HEK293T (cell line): ENCODE measurements at regions not wholly inside any gene's neighbourhood (a gene's known extent, or its start where the extent isn't known, plus 50 kb on each side); places are given as distances from the start of the nearest gene placed in this dataset.
"Not testable (repeated sequence)": the region's sequence is repeated elsewhere in the genome, so short reads cannot be mapped to it uniquely, and the experiment has no call there.

Source experiments
- CTCF ChIA-PET: fragments of 350-600 bp; formaldehyde crosslinking; extraction: SDS; loops from one replicate; lab custom pipeline; 2021; ENCODE audit warnings: antibody characterized with exemption, inconsistent platforms; lab: Yijun Ruan, JAX
- POLR2A ChIA-PET: fragments of 350-600 bp; formaldehyde crosslinking; extraction: SDS; loops from one replicate; lab custom pipeline; 2020; ENCODE audit warnings: antibody characterized with exemption, inconsistent platforms; lab: Yijun Ruan, JAX
- DNase-seq: peaks from one replicate; pipeline ENCODE4 v3.0.0; 2012; ENCODE audit warnings: mixed read lengths; ENCODE audit errors: extremely low spot score
- ARNT ChIP-seq: fragments of 450-650 bp; IDR thresholded peaks from 2 replicates; pipeline ENCODE4 v1.6.1; 2017; ENCODE audit warnings: mild to moderate bottlenecking
- BHLHE40 ChIP-seq: fragments of 450-650 bp; IDR thresholded peaks from 2 replicates; pipeline ENCODE4 v1.6.1; 2016; ENCODE audit warnings: mild to moderate bottlenecking, moderate library complexity, borderline replicate concordance
- CTBP1 ChIP-seq: fragments of 450-650 bp; IDR thresholded peaks from 2 replicates; pipeline ENCODE4 v1.6.1; 2016; ENCODE audit warnings: borderline replicate concordance
- ELF4 ChIP-seq: fragments of 450-650 bp; IDR thresholded peaks from 2 replicates; pipeline ENCODE4 v1.6.1; 2017; ENCODE audit warnings: antibody characterized with exemption
- FOXA1 ChIP-seq: fragments of 450-650 bp; IDR thresholded peaks from 2 replicates; pipeline ENCODE4 v1.6.1; 2016; ENCODE audit warnings: mild to moderate bottlenecking
- FOXK2 ChIP-seq: fragments of 450-650 bp; IDR thresholded peaks from 2 replicates; pipeline ENCODE4 v1.6.1; 2016; ENCODE audit warnings: mild to moderate bottlenecking
- FOXM1 ChIP-seq: fragments of 450-650 bp; IDR thresholded peaks from 2 replicates; pipeline ENCODE4 v1.6.1; 2017; ENCODE audit warnings: mild to moderate bottlenecking, borderline replicate concordance
- HDGF ChIP-seq: fragments of 450-650 bp; IDR thresholded peaks from 2 replicates; pipeline ENCODE4 v1.6.1; 2017; ENCODE audit warnings: antibody characterized with exemption, borderline replicate concordance
- L3MBTL2 ChIP-seq: fragments of 450-650 bp; conservative IDR thresholded peaks from 2 replicates; pipeline ENCODE4 v1.6.1; 2016; ENCODE audit warnings: mild to moderate bottlenecking
- LEF1 ChIP-seq: fragments of 450-650 bp; IDR thresholded peaks from 2 replicates; pipeline ENCODE4 v1.6.1; 2017; ENCODE audit warnings: mild to moderate bottlenecking, borderline replicate concordance
- NFRKB ChIP-seq: fragments of 450-650 bp; IDR thresholded peaks from 2 replicates; pipeline ENCODE4 v1.6.1; 2016; ENCODE audit warnings: mild to moderate bottlenecking, moderate library complexity
- SP1 ChIP-seq: fragments of 450-650 bp; IDR thresholded peaks from 2 replicates; pipeline ENCODE4 v1.6.1; 2017
- SUZ12 ChIP-seq: fragments of 450-650 bp; IDR thresholded peaks from 2 replicates; pipeline ENCODE4 v1.6.1; 2016; ENCODE audit warnings: mild to moderate bottlenecking
- TARDBP ChIP-seq: fragments of 450-650 bp; IDR thresholded peaks from 2 replicates; pipeline ENCODE4 v1.6.1; 2016
- ZNF384 ChIP-seq: fragments of 450-650 bp; IDR thresholded peaks from 2 replicates; pipeline ENCODE4 v1.6.1; 2016
- TF ChIP-seq, protein P1 (sequence below): fragments of 450-650 bp; IDR thresholded peaks from 2 replicates; pipeline ENCODE4 v1.6.1; 2016

DNA sequence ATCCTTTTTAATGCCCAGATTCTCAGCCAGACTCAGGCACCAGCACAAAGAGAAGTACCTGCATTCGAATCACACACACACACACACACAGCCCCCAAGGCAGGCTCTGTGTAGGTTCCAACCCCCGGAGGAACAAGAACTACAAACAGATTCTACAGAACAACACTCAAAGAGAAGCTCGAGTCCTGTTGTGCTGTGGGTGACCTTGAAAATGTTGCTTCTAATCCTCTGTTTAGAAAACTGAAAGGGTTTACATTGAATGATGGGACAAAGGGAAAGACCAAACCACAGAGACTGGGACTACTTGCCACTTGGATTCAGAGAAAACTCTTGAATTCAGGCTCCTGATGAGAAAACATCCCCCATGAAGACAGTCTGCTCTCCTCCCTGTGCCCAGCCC lies 568.8 kb upstream of the C16orf82 start:
- DNase-seq = no peak
- TF ChIP-seq NFRKB (no peak), BHLHE40 (no peak), ELF4 (no peak), SP1 (no peak), CTBP1 (no peak), TARDBP (no peak), SUZ12 (no peak)
- CTCF ChIA-PET = no interaction called here
- POLR2A ChIA-PET = no interaction called here

DNA sequence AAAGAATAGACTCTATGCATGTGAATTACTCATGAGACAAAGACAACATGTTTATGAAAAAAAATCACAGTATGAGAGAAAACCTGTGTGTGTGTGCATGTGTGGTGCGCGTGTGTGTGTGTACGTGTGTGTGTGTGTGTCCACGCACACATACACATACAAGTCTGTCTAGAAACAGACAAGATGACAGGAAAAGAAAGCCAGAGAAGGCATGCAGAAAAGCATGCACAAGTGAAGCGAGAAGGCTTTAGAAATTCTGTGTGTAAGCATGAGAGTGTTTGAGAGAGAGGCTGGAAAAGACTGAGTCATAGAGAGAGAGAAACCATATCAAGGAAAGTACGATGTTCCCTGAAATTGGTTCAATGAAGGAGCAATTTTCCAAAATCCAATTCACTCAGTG lies 566.4 kb upstream of the C16orf82 start:
- CTCF ChIA-PET = no interaction called here
- DNase-seq = no peak
- TF ChIP-seq FOXA1 (no peak), NFRKB (no peak), ARNT (no peak), CTBP1 (no peak), FOXM1 (no peak), ZNF384 (no peak)
- TF ChIP-seq, protein P1, sequence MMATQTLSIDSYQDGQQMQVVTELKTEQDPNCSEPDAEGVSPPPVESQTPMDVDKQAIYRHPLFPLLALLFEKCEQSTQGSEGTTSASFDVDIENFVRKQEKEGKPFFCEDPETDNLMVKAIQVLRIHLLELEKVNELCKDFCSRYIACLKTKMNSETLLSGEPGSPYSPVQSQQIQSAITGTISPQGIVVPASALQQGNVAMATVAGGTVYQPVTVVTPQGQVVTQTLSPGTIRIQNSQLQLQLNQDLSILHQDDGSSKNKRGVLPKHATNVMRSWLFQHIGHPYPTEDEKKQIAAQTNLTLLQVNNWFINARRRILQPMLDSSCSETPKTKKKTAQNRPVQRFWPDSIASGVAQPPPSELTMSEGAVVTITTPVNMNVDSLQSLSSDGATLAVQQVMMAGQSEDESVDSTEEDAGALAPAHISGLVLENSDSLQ = no peak
- POLR2A ChIA-PET = no interaction called here

GRCh38 chr16:26505496-26505895 lies 561.2 kb upstream of the C16orf82 start:
- no peak for TF ChIP-seq ZNF384
- TF ChIP-seq NFRKB = no peak
- no peak for TF ChIP-seq L3MBTL2
- TF ChIP-seq SUZ12 = no peak
- ChIA-PET CTCF (interaction anchor here (0.6 to 0.7 kb wide), 2 partner anchors 10 to 503 kb away, joined by 3 read pairs; no protein-coding TSS in a partner anchor), POLR2A (no interaction called here)
- no peak for DNase-seq

DNA sequence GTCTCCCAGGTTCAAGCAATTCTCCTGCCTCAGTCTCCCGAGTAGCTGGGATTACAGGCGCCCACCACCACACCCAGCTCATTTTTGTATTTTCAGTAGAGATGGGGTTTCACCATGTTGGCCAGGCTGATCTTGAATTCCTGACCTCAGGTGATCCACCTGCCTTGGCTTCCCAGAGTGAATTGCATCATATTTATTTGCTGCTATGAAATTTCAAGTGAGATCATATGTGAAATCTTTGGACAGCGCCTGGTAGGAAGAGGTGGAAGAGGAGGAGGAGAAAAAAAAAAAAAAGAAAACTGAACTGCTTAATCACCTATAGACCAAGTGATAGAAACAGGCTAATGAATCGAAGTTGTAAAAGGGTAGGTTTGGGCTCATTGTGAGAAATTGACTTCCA lies 557.8 kb upstream of the C16orf82 start:
- CTCF ChIA-PET, POLR2A ChIA-PET, DNase-seq: not testable (repeated sequence)

DNA sequence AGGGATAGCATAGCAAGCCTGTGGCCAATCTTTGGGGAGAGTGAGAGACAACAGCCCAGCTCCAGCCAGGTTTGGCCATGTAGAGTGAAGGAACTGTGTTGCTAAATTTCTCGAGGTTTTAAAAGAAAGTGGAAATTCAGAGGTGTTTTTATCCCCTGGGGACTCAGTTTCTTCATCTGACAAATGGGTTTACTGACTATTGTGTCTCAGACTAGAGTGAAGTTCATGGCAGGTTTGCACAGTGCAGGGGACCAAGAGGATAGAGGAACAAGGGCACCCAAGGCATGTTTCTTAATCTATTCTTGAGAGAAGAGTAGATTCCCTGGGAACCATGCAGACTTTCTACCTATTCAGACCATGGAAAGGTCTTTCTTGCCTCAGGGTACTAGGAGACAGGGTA lies 555.8 kb upstream of the C16orf82 start:
- TF ChIP-seq LEF1 (no peak), SUZ12 (no peak), FOXK2 (no peak), ARNT (no peak), ELF4 (no peak), SP1 (no peak), CTBP1 (no peak), ZNF384 (no peak), HDGF (no peak), L3MBTL2 (no peak), FOXM1 (no peak)
- TF ChIP-seq, protein P1 = no peak
- CTCF ChIA-PET = no interaction called here
- POLR2A ChIA-PET = no interaction called here
- DNase-seq = no peak

DNA sequence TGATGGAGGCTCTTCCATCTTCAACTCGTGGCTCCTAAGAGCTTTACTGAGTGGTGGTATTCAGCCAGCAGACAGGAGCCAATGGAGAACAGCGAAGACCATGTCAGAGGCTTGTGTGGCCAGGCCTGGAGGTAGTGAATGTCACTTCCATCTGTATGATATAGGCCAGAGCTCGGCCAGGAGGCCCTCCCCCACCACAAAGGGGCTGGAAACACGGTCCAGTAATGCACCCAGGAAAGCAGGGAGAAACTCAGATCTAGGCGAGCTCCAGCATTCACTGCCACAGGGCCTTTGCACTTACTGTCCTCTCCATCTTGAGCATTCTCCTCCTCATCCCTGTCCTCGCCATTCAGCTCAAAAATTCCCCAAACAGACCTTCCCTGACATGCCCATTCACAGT lies 555.3 kb upstream of the C16orf82 start:
- no peak for TF ChIP-seq FOXA1
- TF ChIP-seq ARNT = no peak
- no peak for TF ChIP-seq NFRKB
- TF ChIP-seq LEF1 = no peak
- TF ChIP-seq TARDBP = no peak
- no peak for TF ChIP-seq ELF4
- no peak for TF ChIP-seq SP1
- TF ChIP-seq FOXM1 = no peak
- TF ChIP-seq BHLHE40 = no peak
- TF ChIP-seq FOXK2 = no peak
- no peak for TF ChIP-seq HDGF
- no peak for TF ChIP-seq SUZ12
- TF ChIP-seq, protein P1 = no peak
- TF ChIP-seq L3MBTL2 = no peak
- no peak for TF ChIP-seq CTBP1
- no peak for TF ChIP-seq ZNF384
- ChIA-PET CTCF (no interaction called here), POLR2A (no interaction called here)
- no peak for DNase-seq

DNA sequence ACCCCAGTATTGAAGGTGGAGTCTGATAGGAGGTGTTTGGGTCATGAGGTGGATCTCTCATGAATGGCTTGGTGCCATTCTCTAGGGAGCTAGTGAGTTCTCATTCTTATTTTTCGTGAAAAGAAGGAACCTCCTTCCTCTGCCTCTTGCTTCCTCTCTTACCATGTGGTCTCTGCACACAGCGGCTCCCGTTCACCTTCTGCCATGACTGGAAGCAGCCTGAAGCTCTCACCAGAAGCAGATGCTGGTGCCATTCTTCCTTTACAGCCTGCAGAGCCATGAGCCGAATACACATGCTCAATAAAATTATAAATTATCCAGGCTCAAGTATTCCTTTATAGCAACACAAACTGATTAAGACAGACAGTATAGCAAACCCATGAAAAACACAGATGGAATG lies 545.1 kb upstream of the C16orf82 start:
- ChIA-PET POLR2A (no interaction called here), CTCF (no interaction called here)

More for the DNA sequence above, 545.1 kb upstream of the C16orf82 start:
- DNase-seq = no peak
- no peak for TF ChIP-seq FOXM1
- TF ChIP-seq LEF1 = no peak
- no peak for TF ChIP-seq CTBP1
- no peak for TF ChIP-seq BHLHE40
- TF ChIP-seq SP1 = no peak
- TF ChIP-seq NFRKB = no peak
- TF ChIP-seq ZNF384 = no peak
